WTC11 (cell line): ENCODE measurements at regions not wholly inside any gene's neighbourhood (a gene's known extent, or its start where the extent isn't known, plus 50 kb on each side); places are given as distances from the start of the nearest gene placed in this dataset.

Source experiments
- ATAC-seq: fragments of 200-7000 bp; cut with Tn5 transposase; 2 replicates; pipeline ENCODE4 v1.10.0; 2021; ENCODE audit warnings: mild to moderate bottlenecking, moderate library complexity
- CTCF ChIA-PET: fragments of 300-600 bp; sonication (Branson Sonifier 250); formaldehyde crosslinking; loops from one replicate; lab custom pipeline; 2021; ENCODE audit warnings: antibody characterized with exemption; lab: Charles Lee
- POLR2A ChIA-PET: fragments of 350-600 bp; sonication (Branson Sonifier 250); formaldehyde crosslinking; loops from one replicate; lab custom pipeline; 2021; ENCODE audit warnings: antibody characterized with exemption; lab: Charles Lee
- DNase-seq: peaks from one replicate; pipeline ENCODE4 v3.0.0; 2021; ENCODE audit warnings: low spot score
- H3K27ac Mint-ChIP-seq: 2 replicates; pipeline ENCODE4 v1.8.0; 2021; ENCODE audit warnings: mixed read lengths
- H3K27me3 Mint-ChIP-seq: 2 replicates; pipeline ENCODE4 v1.8.0; 2021; ENCODE audit warnings: low read depth, mild to moderate bottlenecking, moderate library complexity, mixed read lengths
- H3K36me3 Mint-ChIP-seq: 2 replicates; pipeline ENCODE4 v1.8.0; 2021; ENCODE audit warnings: mixed read lengths
- H3K4me1 Mint-ChIP-seq: 2 replicates; pipeline ENCODE4 v1.8.0; 2022; ENCODE audit warnings: mixed read lengths
- H3K4me3 Mint-ChIP-seq: 2 replicates; pipeline ENCODE4 v1.8.0; 2021; ENCODE audit warnings: mild to moderate bottlenecking, moderate library complexity, mixed read lengths
- H3K9me3 Mint-ChIP-seq: 2 replicates; pipeline ENCODE4 v1.8.0; 2021; ENCODE audit warnings: mixed read lengths
- CREM ChIP-seq: sonication (generic); formaldehyde crosslinking; IDR thresholded peaks from 2 replicates; pipeline ENCODE4 v1.8.1; 2022; ENCODE audit warnings: mild to moderate bottlenecking, missing genetic modification reagents, moderate library complexity
- ELF4 ChIP-seq: sonication (generic); formaldehyde crosslinking; IDR thresholded peaks from 2 replicates; pipeline ENCODE4 v1.8.1; 2022; ENCODE audit warnings: low read depth, mild to moderate bottlenecking, moderate library complexity, missing genetic modification reagents
- GRHL2 ChIP-seq: fragments of 250-450 bp; sonication (Bioruptor Pico); IDR thresholded peaks from 2 replicates; pipeline ENCODE4 v1.8.0; 2022; ENCODE audit warnings: mild to moderate bottlenecking, moderate library complexity; ENCODE audit not compliant: insufficient replicate concordance, severe bottlenecking
- OVOL2 ChIP-seq: fragments of 250-450 bp; sonication (Bioruptor Pico); IDR thresholded peaks from 2 replicates; pipeline ENCODE4 v1.9.0; 2021; ENCODE audit warnings: mild to moderate bottlenecking, borderline replicate concordance
- SMAD3 ChIP-seq: sonication (generic); formaldehyde crosslinking; IDR thresholded peaks from 2 replicates; pipeline ENCODE4 v1.8.0; 2022; ENCODE audit warnings: missing genetic modification reagents, mild to moderate bottlenecking, borderline replicate concordance
- ZBTB21 ChIP-seq: sonication (generic); formaldehyde crosslinking; IDR thresholded peaks from 2 replicates; pipeline ENCODE4 v1.8.1; 2023; ENCODE audit warnings: mild to moderate bottlenecking, missing genetic modification reagents, borderline replicate concordance
- ZNF423 ChIP-seq: fragments of 250-450 bp; sonication (Bioruptor Pico); IDR thresholded peaks from 2 replicates; pipeline ENCODE4 v2.1.2; 2022; ENCODE audit warnings: mild to moderate bottlenecking, moderate library complexity
- ZNF671 ChIP-seq: fragments of 250-450 bp; sonication (Bioruptor Pico); IDR thresholded peaks from 2 replicates; pipeline ENCODE4 v1.8.0; 2021; ENCODE audit warnings: mild to moderate bottlenecking
- TF ChIP-seq, protein P1 (sequence below): sonication (generic); formaldehyde crosslinking; IDR thresholded peaks from 2 replicates; pipeline ENCODE4 v1.8.0; 2022; ENCODE audit warnings: mild to moderate bottlenecking, missing genetic modification reagents
- TF ChIP-seq, protein P2 (sequence below): sonication (generic); formaldehyde crosslinking; IDR thresholded peaks from 2 replicates; pipeline ENCODE4 v1.8.0; 2022; ENCODE audit warnings: mild to moderate bottlenecking, missing genetic modification reagents
- TF ChIP-seq, protein P3 (sequence below): fragments of 250-450 bp; sonication (Bioruptor Pico); IDR thresholded peaks from 2 replicates; pipeline ENCODE4 v1.9.0; 2021; ENCODE audit warnings: mild to moderate bottlenecking
- TF ChIP-seq, protein P4 (sequence below): fragments of 250-450 bp; sonication (Bioruptor Pico); IDR thresholded peaks from 2 replicates; pipeline ENCODE4 v1.9.0; 2021; ENCODE audit warnings: mild to moderate bottlenecking, borderline replicate concordance
- TF ChIP-seq, protein P5 (sequence below): sonication (generic); formaldehyde crosslinking; IDR thresholded peaks from 2 replicates; pipeline ENCODE4 v1.8.1; 2022; ENCODE audit warnings: mild to moderate bottlenecking, missing genetic modification reagents, moderate library complexity, borderline replicate concordance
- TF ChIP-seq, protein P6 (sequence below): fragments of 250-450 bp; sonication (Bioruptor Pico); IDR thresholded peaks from 2 replicates; pipeline ENCODE4 v2.1.2; 2022; ENCODE audit warnings: mild to moderate bottlenecking, moderate library complexity

DNA sequence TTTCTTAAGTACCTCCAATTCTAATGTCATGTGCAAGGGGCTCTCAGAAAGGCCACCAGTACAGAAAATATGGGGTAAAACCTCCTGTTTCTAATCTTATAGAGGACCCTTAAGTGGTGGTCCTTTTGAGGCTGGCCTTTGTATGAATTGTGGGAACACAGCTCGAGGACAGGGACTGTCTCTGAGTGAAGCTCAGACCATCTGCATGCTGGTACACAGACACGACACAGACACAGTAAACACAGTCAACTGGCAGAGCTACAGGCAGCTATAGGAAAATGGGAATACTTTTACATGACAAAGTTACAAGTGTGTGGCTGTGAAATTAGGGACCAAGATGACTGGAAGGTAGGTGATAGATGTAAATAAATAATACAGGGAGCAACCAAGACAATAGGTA, 143.9 kb upstream of the PREP start (continued):
- no peak for TF ChIP-seq CREM
- TF ChIP-seq, all 79 proteins: peak for 0

DNA sequence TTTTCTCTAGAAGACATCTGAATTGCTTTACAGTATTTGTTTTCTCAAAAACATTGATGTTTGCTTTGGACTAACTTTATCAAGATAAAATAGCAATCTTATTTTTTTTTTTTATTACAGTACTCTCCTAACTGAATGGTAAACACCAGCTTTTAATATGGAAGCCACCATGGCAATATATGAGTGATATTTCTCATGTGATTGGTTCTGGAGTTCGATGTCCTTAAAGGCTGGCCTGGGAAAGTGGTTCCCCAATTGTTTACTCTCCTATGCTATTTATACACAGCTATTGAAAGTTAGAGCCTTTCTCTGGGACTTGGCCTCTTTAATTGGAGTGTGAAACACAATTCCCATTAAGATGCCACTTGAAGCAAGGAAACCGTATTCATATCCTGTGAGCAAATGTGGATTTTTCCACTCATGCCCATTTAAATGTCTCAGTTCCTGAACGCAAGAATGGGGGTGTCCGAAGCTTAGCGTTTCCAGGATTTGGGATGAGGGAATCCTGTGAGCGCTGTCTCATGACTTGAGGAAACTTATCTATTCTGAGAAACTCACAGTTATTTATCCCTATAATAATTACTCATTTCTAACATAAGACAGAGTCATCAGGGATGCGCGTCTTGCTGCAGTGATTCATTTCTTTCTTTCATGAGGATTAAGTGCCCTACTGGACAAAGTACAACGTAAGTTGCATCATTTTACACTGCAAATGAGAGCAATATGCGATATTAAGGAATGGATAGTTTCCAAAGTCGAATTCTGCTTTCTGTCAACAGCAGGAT, 143.3 kb upstream of the PREP start:
- no peak for TF ChIP-seq ELF4 (CRISPR knock-in tag)
- TF ChIP-seq, protein P1, sequence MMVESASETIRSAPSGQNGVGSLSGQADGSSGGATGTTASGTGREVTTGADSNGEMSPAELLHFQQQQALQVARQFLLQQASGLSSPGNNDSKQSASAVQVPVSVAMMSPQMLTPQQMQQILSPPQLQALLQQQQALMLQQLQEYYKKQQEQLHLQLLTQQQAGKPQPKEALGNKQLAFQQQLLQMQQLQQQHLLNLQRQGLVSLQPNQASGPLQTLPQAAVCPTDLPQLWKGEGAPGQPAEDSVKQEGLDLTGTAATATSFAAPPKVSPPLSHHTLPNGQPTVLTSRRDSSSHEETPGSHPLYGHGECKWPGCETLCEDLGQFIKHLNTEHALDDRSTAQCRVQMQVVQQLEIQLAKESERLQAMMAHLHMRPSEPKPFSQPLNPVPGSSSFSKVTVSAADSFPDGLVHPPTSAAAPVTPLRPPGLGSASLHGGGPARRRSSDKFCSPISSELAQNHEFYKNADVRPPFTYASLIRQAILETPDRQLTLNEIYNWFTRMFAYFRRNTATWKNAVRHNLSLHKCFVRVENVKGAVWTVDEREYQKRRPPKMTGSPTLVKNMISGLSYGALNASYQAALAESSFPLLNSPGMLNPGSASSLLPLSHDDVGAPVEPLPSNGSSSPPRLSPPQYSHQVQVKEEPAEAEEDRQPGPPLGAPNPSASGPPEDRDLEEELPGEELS (CRISPR knock-in tag), result no peak
- TF ChIP-seq, protein P2, sequence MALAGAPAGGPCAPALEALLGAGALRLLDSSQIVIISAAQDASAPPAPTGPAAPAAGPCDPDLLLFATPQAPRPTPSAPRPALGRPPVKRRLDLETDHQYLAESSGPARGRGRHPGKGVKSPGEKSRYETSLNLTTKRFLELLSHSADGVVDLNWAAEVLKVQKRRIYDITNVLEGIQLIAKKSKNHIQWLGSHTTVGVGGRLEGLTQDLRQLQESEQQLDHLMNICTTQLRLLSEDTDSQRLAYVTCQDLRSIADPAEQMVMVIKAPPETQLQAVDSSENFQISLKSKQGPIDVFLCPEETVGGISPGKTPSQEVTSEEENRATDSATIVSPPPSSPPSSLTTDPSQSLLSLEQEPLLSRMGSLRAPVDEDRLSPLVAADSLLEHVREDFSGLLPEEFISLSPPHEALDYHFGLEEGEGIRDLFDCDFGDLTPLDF (CRISPR knock-in tag), result no peak
- TF ChIP-seq, protein P3, sequence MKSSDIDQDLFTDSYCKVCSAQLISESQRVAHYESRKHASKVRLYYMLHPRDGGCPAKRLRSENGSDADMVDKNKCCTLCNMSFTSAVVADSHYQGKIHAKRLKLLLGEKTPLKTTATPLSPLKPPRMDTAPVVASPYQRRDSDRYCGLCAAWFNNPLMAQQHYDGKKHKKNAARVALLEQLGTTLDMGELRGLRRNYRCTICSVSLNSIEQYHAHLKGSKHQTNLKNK (CRISPR knock-in tag), result no peak
- no peak for TF ChIP-seq OVOL2
- TF ChIP-seq, protein P4, sequence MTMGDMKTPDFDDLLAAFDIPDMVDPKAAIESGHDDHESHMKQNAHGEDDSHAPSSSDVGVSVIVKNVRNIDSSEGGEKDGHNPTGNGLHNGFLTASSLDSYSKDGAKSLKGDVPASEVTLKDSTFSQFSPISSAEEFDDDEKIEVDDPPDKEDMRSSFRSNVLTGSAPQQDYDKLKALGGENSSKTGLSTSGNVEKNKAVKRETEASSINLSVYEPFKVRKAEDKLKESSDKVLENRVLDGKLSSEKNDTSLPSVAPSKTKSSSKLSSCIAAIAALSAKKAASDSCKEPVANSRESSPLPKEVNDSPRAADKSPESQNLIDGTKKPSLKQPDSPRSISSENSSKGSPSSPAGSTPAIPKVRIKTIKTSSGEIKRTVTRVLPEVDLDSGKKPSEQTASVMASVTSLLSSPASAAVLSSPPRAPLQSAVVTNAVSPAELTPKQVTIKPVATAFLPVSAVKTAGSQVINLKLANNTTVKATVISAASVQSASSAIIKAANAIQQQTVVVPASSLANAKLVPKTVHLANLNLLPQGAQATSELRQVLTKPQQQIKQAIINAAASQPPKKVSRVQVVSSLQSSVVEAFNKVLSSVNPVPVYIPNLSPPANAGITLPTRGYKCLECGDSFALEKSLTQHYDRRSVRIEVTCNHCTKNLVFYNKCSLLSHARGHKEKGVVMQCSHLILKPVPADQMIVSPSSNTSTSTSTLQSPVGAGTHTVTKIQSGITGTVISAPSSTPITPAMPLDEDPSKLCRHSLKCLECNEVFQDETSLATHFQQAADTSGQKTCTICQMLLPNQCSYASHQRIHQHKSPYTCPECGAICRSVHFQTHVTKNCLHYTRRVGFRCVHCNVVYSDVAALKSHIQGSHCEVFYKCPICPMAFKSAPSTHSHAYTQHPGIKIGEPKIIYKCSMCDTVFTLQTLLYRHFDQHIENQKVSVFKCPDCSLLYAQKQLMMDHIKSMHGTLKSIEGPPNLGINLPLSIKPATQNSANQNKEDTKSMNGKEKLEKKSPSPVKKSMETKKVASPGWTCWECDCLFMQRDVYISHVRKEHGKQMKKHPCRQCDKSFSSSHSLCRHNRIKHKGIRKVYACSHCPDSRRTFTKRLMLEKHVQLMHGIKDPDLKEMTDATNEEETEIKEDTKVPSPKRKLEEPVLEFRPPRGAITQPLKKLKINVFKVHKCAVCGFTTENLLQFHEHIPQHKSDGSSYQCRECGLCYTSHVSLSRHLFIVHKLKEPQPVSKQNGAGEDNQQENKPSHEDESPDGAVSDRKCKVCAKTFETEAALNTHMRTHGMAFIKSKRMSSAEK, result no peak
- TF ChIP-seq, protein P5, sequence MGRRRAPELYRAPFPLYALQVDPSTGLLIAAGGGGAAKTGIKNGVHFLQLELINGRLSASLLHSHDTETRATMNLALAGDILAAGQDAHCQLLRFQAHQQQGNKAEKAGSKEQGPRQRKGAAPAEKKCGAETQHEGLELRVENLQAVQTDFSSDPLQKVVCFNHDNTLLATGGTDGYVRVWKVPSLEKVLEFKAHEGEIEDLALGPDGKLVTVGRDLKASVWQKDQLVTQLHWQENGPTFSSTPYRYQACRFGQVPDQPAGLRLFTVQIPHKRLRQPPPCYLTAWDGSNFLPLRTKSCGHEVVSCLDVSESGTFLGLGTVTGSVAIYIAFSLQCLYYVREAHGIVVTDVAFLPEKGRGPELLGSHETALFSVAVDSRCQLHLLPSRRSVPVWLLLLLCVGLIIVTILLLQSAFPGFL (CRISPR knock-in tag), result no peak
- TF ChIP-seq ZNF423 (CRISPR knock-in tag), result no peak
- TF ChIP-seq, protein P6, sequence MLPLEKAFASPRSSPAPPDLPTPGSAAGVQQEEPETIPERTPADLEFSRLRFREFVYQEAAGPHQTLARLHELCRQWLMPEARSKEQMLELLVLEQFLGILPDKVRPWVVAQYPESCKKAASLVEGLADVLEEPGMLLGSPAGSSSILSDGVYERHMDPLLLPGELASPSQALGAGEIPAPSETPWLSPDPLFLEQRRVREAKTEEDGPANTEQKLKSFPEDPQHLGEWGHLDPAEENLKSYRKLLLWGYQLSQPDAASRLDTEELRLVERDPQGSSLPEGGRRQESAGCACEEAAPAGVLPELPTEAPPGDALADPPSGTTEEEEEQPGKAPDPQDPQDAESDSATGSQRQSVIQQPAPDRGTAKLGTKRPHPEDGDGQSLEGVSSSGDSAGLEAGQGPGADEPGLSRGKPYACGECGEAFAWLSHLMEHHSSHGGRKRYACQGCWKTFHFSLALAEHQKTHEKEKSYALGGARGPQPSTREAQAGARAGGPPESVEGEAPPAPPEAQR, result no peak
- TF ChIP-seq ZNF671 (CRISPR knock-in tag), result no peak
- no peak for TF ChIP-seq SMAD3 (CRISPR knock-in tag)
- TF ChIP-seq GRHL2 (CRISPR knock-in tag), result no peak
- TF ChIP-seq ZBTB21 (CRISPR knock-in tag), result no peak
- TF ChIP-seq, all 79 proteins: peak for 0
- CTCF ChIA-PET, result no interaction called here
- Mint-ChIP-seq H3K27me3 (no peaks in the 10 kb centered on the region), H3K9me3 (no peaks in the 10 kb centered on the region), H3K4me1 (no peaks in the 10 kb centered on the region), H3K4me3 (no peak overlapping the region), H3K27ac (no peak overlapping the region), H3K36me3 (no peaks in the 10 kb centered on the region)
- POLR2A ChIA-PET, result no interaction called here
- no peak for ATAC-seq
- DNase-seq, result no peak
